Subcutaneous abdominal adipose tissue (tissue), 5 donors: ENCODE measurements at regions not wholly inside any gene's neighbourhood (a gene's known extent, or its start where the extent isn't known, plus 50 kb on each side); places are given as distances from the start of the nearest gene placed in this dataset.

Experiments
- H3K27ac ChIP-seq: one replicate; pipeline ENCODE4 v1.7.0; 2013; ENCODE audit warnings: low read depth, mild to moderate bottlenecking, inconsistent platforms, low read length, moderate library complexity
- H3K27me3 ChIP-seq, 5 donors: one replicate each; pipeline ENCODE4 v1.7.0; 2013; ENCODE audit warnings: low read length in 5 of 5, inconsistent platforms in 1 of 5; ENCODE audit not compliant: control insufficient read depth in 5 of 5, insufficient read depth in 4 of 5
- H3K36me3 ChIP-seq, 5 donors: one replicate each; pipeline ENCODE4 v1.7.0; 2013; ENCODE audit warnings: low read length in 5 of 5; ENCODE audit not compliant: control insufficient read depth in 5 of 5, insufficient read depth in 5 of 5
- H3K4me1 ChIP-seq, 5 donors: one replicate each; pipeline ENCODE4 v1.7.0; 2013; ENCODE audit warnings: low read length in 5 of 5, mild to moderate bottlenecking in 3 of 5, moderate library complexity in 1 of 5; ENCODE audit not compliant: control insufficient read depth in 5 of 5, insufficient read depth in 5 of 5
- H3K4me3 ChIP-seq, 5 donors: one replicate each; pipeline ENCODE4 v1.7.0; 2013; ENCODE audit warnings: low read length in 5 of 5, low read depth in 1 of 5
- H3K9ac ChIP-seq, 5 donors: one replicate each; pipeline ENCODE4 v1.7.0; 2013; ENCODE audit warnings: low read length in 5 of 5, mild to moderate bottlenecking in 4 of 5, moderate library complexity in 3 of 5
- H3K9me3 ChIP-seq, 5 donors: one replicate each; pipeline ENCODE4 v1.7.0; 2013; ENCODE audit warnings: low read length in 5 of 5; ENCODE audit not compliant: control insufficient read depth in 5 of 5
- donor health status: healthy.
- donor health status: healthy.
- donor health status: healthy.
- donor health status: healthy.
- donor health status: healthy.

- no peak overlapping the region for H3K27ac ChIP-seq
- H3K27me3 ChIP-seq = no peaks in the 10 kb centered on the region
- peaks cover 0 to 6% (median 0%) of the 10 kb centered on the region in 5 donors for H3K9me3 ChIP-seq
- H3K4me1 ChIP-seq = peaks cover 0 to 17% (median 12%) of the 10 kb centered on the region in 5 donors
- H3K4me3 ChIP-seq = no peak overlapping the region
- H3K9ac ChIP-seq = no peak overlapping the region
- H3K36me3 ChIP-seq = no peaks in the 10 kb centered on the region
Observed at GRCh38 chr15:67917636-67918035, 77.8 kb upstream of the RNU6-1 start.

- Histone ChIP-seq H3K27me3 (no peaks in the 10 kb centered on the region), H3K4me1 (peaks cover 0 to 17% (median 12%) of the 10 kb centered on the region in 5 donors), H3K36me3 (no peaks in the 10 kb centered on the region), H3K9ac (no peak overlapping the region), H3K27ac (no peak overlapping the region), H3K9me3 (peaks cover 0 to 6% (median 0%) of the 10 kb centered on the region in 5 donors), H3K4me3 (no peak overlapping the region)
Observed at GRCh38 chr15:67918205-67918861, 78.5 kb upstream of the RNU6-1 start.

- peaks cover 0 to 4% (median 3%) of the 10 kb centered on the region in 5 donors for H3K4me1 ChIP-seq
Observed at GRCh38 chr15:67920524-67921240, 80.8 kb upstream of the RNU6-1 start.

GRCh38 chr15:67922106-67922675, 82.3 kb upstream of the RNU6-1 start:
- H3K4me3 ChIP-seq = no peak overlapping the region
- H3K9me3 ChIP-seq = peaks cover 0 to 6% (median 0%) of the 10 kb centered on the region in 5 donors
- no peak overlapping the region for H3K27ac ChIP-seq
- H3K4me1 ChIP-seq = peaks cover 0 to 2% (median 0%) of the 10 kb centered on the region in 5 donors
- H3K27me3 ChIP-seq = no peaks in the 10 kb centered on the region
- H3K9ac ChIP-seq = no peak overlapping the region
- no peaks in the 10 kb centered on the region for H3K36me3 ChIP-seq

More at GRCh38 chr15:67920524-67921240, 80.8 kb upstream of the RNU6-1 start:
- H3K9ac ChIP-seq = no peak overlapping the region
- H3K4me3 ChIP-seq = no peak overlapping the region
- H3K27me3 ChIP-seq = no peaks in the 10 kb centered on the region
- H3K36me3 ChIP-seq = no peaks in the 10 kb centered on the region
- no peak overlapping the region for H3K27ac ChIP-seq
- peaks cover 0 to 6% (median 0%) of the 10 kb centered on the region in 5 donors for H3K9me3 ChIP-seq

- Histone ChIP-seq H3K9me3 (peaks cover 0 to 6% (median 0%) of the 10 kb centered on the region in 5 donors), H3K4me1 (peaks cover 0 to 4% (median 0%) of the 10 kb centered on the region in 5 donors), H3K9ac (no peak overlapping the region), H3K27me3 (no peaks in the 10 kb centered on the region), H3K27ac (no peak overlapping the region), H3K36me3 (no peaks in the 10 kb centered on the region), H3K4me3 (no peak overlapping the region)
Observed at GRCh38 chr15:67922971-67923945, 83.4 kb upstream of the RNU6-1 start.

GRCh38 chr15:67924359-67924974, 84.6 kb upstream of the RNU6-1 start:
- no peak overlapping the region for H3K9ac ChIP-seq
- no peak overlapping the region for H3K27ac ChIP-seq
- H3K4me1 ChIP-seq = peaks cover 0 to 4% (median 0%) of the 10 kb centered on the region in 5 donors
- H3K9me3 ChIP-seq = no peaks in the 10 kb centered on the region
- no peaks in the 10 kb centered on the region for H3K36me3 ChIP-seq
- no peaks in the 10 kb centered on the region for H3K27me3 ChIP-seq
- no peak overlapping the region for H3K4me3 ChIP-seq

GRCh38 chr15:67925182-67925581, 85.3 kb upstream of the RNU6-1 start:
- Histone ChIP-seq H3K4me1 (peaks cover 0 to 4% (median 0%) of the 10 kb centered on the region in 5 donors), H3K9ac (no peak overlapping the region), H3K27ac (no peak overlapping the region)

GRCh38 chr15:67927501-67928168, 87.8 kb upstream of the RNU6-1 start:
- Histone ChIP-seq H3K9me3 (no peaks in the 10 kb centered on the region), H3K27me3 (no peaks in the 10 kb centered on the region), H3K36me3 (no peaks in the 10 kb centered on the region), H3K4me3 (no peak overlapping the region), H3K27ac (no peak overlapping the region), H3K4me1 (peaks cover 0 to 4% (median 0%) of the 10 kb centered on the region in 5 donors), H3K9ac (no peak overlapping the region)

More at GRCh38 chr15:67925182-67925581, 85.3 kb upstream of the RNU6-1 start:
- H3K27me3 ChIP-seq = no peaks in the 10 kb centered on the region
- no peaks in the 10 kb centered on the region for H3K36me3 ChIP-seq
- H3K9me3 ChIP-seq = no peaks in the 10 kb centered on the region
- H3K4me3 ChIP-seq = no peak overlapping the region

GRCh38 chr15:67928666-67929065, 88.8 kb upstream of the RNU6-1 start:
- Histone ChIP-seq H3K27ac (no peak overlapping the region), H3K36me3 (no peaks in the 10 kb centered on the region), H3K4me3 (no peak overlapping the region), H3K9me3 (no peaks in the 10 kb centered on the region), H3K27me3 (no peaks in the 10 kb centered on the region), H3K9ac (no peak overlapping the region), H3K4me1 (peaks cover 0 to 4% (median 0%) of the 10 kb centered on the region in 5 donors)
